ENCODE measurements at regions not wholly inside any gene's neighbourhood (a gene's known extent, or its start where the extent isn't known, plus 50 kb on each side); places are given as distances from the start of the nearest gene placed in this dataset.

- TF ChIP-seq CTCF (IDR thresholded peaks at IDR 0.05; ENCODE audit: low read depth, low read length), result no peak
- TF ChIP-seq POLR2A (IDR thresholded peaks at IDR 0.05; ENCODE audit: extremely low read depth, insufficient read length), result no peak
- TF ChIP-seq MAX (IDR thresholded peaks at IDR 0.05; ENCODE audit: low read depth, low read length), result no peak
Observed at GRCh38 chr5:167893271-167893670, 398.2 kb upstream of the WWC1 start.

Data from NB4 (cell line).